Cardiac fibroblast (primary cell): ENCODE measurements at regions not wholly inside any gene's neighbourhood (a gene's known extent, or its start where the extent isn't known, plus 50 kb on each side); places are given as distances from the start of the nearest gene placed in this dataset.

Source experiments
- DNase-seq, 2 donors: peaks; one replicate each; pipeline versions ENCODE4 v3.0.0 to v3.0.0-alpha.2; 2010; ENCODE audit warnings: low read depth in 2 of 2
- H3K4me3 ChIP-seq, 2 donors: replicated peaks in 1 of 2; 1 replicate in 1 of 2; 2 replicates in 1 of 2; pipeline ENCODE4 v1.5.1; 2011; ENCODE audit warnings: low read depth in 2 of 2, low read length in 2 of 2, mild to moderate bottlenecking in 2 of 2, moderate library complexity in 1 of 2
- CTCF ChIP-seq: IDR thresholded peaks from one replicate; pipeline ENCODE4 v1.5.1; 2011; ENCODE audit warnings: low read depth, mild to moderate bottlenecking, low read length, inconsistent platforms

GRCh38 chr1:8219530-8219929 is 98.4 kb upstream of the SLC45A1 start:
- no peak overlapping the region for H3K4me3 ChIP-seq
- no peak for TF ChIP-seq CTCF
- DNase-seq = peak; percentile 36 to 48

GRCh38 chr1:8218351-8219092 is 99.4 kb upstream of the SLC45A1 start:
- DNase-seq = peak; percentile 49 to 78
- H3K4me3 ChIP-seq = no peak overlapping the region
- TF ChIP-seq CTCF = no peak

- peak overlapping the region in 1 of 2 donors; percentile 18 for H3K4me3 ChIP-seq
- no peak for DNase-seq
- no peak for TF ChIP-seq CTCF
Measured at GRCh38 chr1:8217809-8218208, 100.1 kb upstream of the SLC45A1 start.

GRCh38 chr1:8217011-8217711 is 100.8 kb upstream of the SLC45A1 start:
- H3K4me3 ChIP-seq = peak overlapping the region; percentile 13 to 18
- DNase-seq = peak in 1 of 2 donors; percentile 47
- TF ChIP-seq CTCF = no peak

GRCh38 chr1:8216005-8216404 is 101.9 kb upstream of the SLC45A1 start:
- DNase-seq = no peak
- no peak for TF ChIP-seq CTCF
- no peak overlapping the region for H3K4me3 ChIP-seq

GRCh38 chr1:8214501-8215173 is 103.3 kb upstream of the SLC45A1 start:
- H3K4me3 ChIP-seq = no peak overlapping the region
- TF ChIP-seq CTCF = no peak
- peak in 1 of 2 donors; percentile 68 for DNase-seq
